Stomach smooth muscle (tissue), 2 donors: ENCODE measurements at regions not wholly inside any gene's neighbourhood (a gene's known extent, or its start where the extent isn't known, plus 50 kb on each side); places are given as distances from the start of the nearest gene placed in this dataset.

Experiments used
- H3K27ac ChIP-seq: one replicate; pipeline ENCODE4 v1.7.0; 2013; ENCODE audit warnings: mild to moderate bottlenecking, low read length, inconsistent platforms
- H3K27me3 ChIP-seq, 2 donors: one replicate each; pipeline ENCODE4 v1.7.0; 2013; ENCODE audit warnings: low read length in 2 of 2; ENCODE audit not compliant: insufficient read depth in 2 of 2, control insufficient read depth in 1 of 2
- H3K36me3 ChIP-seq, 2 donors: one replicate each; pipeline ENCODE4 v1.7.0; 2013; ENCODE audit warnings: low read length in 2 of 2; ENCODE audit not compliant: control insufficient read depth in 2 of 2, insufficient read depth in 2 of 2
- H3K4me1 ChIP-seq: one replicate; pipeline ENCODE4 v1.7.0; 2013; ENCODE audit warnings: low read length; ENCODE audit not compliant: control insufficient read depth, insufficient read depth
- H3K4me3 ChIP-seq, 2 donors: one replicate each; pipeline ENCODE4 v1.7.0; 2013; ENCODE audit warnings: low read length in 2 of 2
- H3K9ac ChIP-seq, 2 donors: one replicate each; pipeline ENCODE4 v1.7.0; 2013; ENCODE audit warnings: low read length in 2 of 2, mild to moderate bottlenecking in 1 of 2
- H3K9me3 ChIP-seq, 2 donors: one replicate each; pipeline ENCODE4 v1.7.0; 2013; ENCODE audit warnings: low read length in 2 of 2; ENCODE audit not compliant: control insufficient read depth in 2 of 2
- donor health status: healthy.
- donor health status: Pancreatic carcinoma.

GRCh38 chr4:8796096-8796495, 75.5 kb downstream of the HMX1 start:
- no peak overlapping the region for H3K9ac ChIP-seq

GRCh38 chr4:8795140-8795539, 76.5 kb downstream of the HMX1 start:
- peaks cover 2 to 3% of the 10 kb centered on the region in 2 donors for H3K27me3 ChIP-seq
- no peak overlapping the region for H3K9ac ChIP-seq
- no peak overlapping the region for H3K27ac ChIP-seq
- no peak overlapping the region for H3K4me3 ChIP-seq
- H3K4me1 ChIP-seq = no peaks in the 10 kb centered on the region
- H3K9me3 ChIP-seq = peaks cover 0 to 6% of the 10 kb centered on the region in 2 donors
- no peaks in the 10 kb centered on the region for H3K36me3 ChIP-seq

More at GRCh38 chr4:8796096-8796495, 75.5 kb downstream of the HMX1 start:
- Histone ChIP-seq H3K36me3 (no peaks in the 10 kb centered on the region), H3K4me1 (no peaks in the 10 kb centered on the region), H3K4me3 (no peak overlapping the region), H3K9me3 (peaks cover 0 to 6% of the 10 kb centered on the region in 2 donors), H3K27me3 (peaks cover 2 to 3% of the 10 kb centered on the region in 2 donors), H3K27ac (no peak overlapping the region)

GRCh38 chr4:8794491-8794890, 77.1 kb downstream of the HMX1 start:
- H3K27ac ChIP-seq = no peak overlapping the region
- H3K4me1 ChIP-seq = no peaks in the 10 kb centered on the region
- H3K4me3 ChIP-seq = no peak overlapping the region
- peaks cover 2 to 3% of the 10 kb centered on the region in 2 donors for H3K27me3 ChIP-seq
- H3K9ac ChIP-seq = no peak overlapping the region
- H3K9me3 ChIP-seq = peaks cover 0 to 6% of the 10 kb centered on the region in 2 donors
- no peaks in the 10 kb centered on the region for H3K36me3 ChIP-seq

- no peak overlapping the region for H3K27ac ChIP-seq
- no peaks in the 10 kb centered on the region for H3K4me1 ChIP-seq
- H3K9me3 ChIP-seq = peaks cover 0 to 6% of the 10 kb centered on the region in 2 donors
- H3K36me3 ChIP-seq = no peaks in the 10 kb centered on the region
- no peak overlapping the region for H3K4me3 ChIP-seq
- peaks cover 2 to 3% of the 10 kb centered on the region in 2 donors for H3K27me3 ChIP-seq
- no peak overlapping the region for H3K9ac ChIP-seq
Observed at GRCh38 chr4:8793571-8794160, 78.0 kb downstream of the HMX1 start.

GRCh38 chr4:8792491-8792890, 79.1 kb downstream of the HMX1 start:
- no peak overlapping the region for H3K9ac ChIP-seq
- H3K27me3 ChIP-seq = peaks cover 2 to 3% of the 10 kb centered on the region in 2 donors
- no peak overlapping the region for H3K4me3 ChIP-seq
- no peaks in the 10 kb centered on the region for H3K4me1 ChIP-seq
- H3K27ac ChIP-seq = no peak overlapping the region
- no peaks in the 10 kb centered on the region for H3K36me3 ChIP-seq
- H3K9me3 ChIP-seq = peaks cover 0 to 6% of the 10 kb centered on the region in 2 donors

- no peak overlapping the region for H3K27ac ChIP-seq
- H3K4me3 ChIP-seq = no peak overlapping the region
- H3K27me3 ChIP-seq = peaks cover 2 to 3% of the 10 kb centered on the region in 2 donors
- peaks cover 0 to 6% of the 10 kb centered on the region in 2 donors for H3K9me3 ChIP-seq
- no peaks in the 10 kb centered on the region for H3K36me3 ChIP-seq
- no peaks in the 10 kb centered on the region for H3K4me1 ChIP-seq
- no peak overlapping the region for H3K9ac ChIP-seq
Observed at GRCh38 chr4:8791609-8792008, 80.0 kb downstream of the HMX1 start.

- H3K4me3 ChIP-seq = no peak overlapping the region
- no peaks in the 10 kb centered on the region for H3K36me3 ChIP-seq
- H3K9me3 ChIP-seq = peaks cover 0 to 6% of the 10 kb centered on the region in 2 donors
- no peak overlapping the region for H3K27ac ChIP-seq
- no peaks in the 10 kb centered on the region for H3K4me1 ChIP-seq
- no peak overlapping the region for H3K9ac ChIP-seq
- peaks cover 0 to 2% of the 10 kb centered on the region in 2 donors for H3K27me3 ChIP-seq
Observed at GRCh38 chr4:8790749-8791148, 80.9 kb downstream of the HMX1 start.

GRCh38 chr4:8788174-8788573, 83.5 kb downstream of the HMX1 start:
- Histone ChIP-seq H3K27me3 (no peaks in the 10 kb centered on the region), H3K9ac (no peak overlapping the region), H3K4me3 (no peak overlapping the region), H3K4me1 (no peaks in the 10 kb centered on the region), H3K36me3 (no peaks in the 10 kb centered on the region), H3K9me3 (peaks cover 0 to 6% of the 10 kb centered on the region in 2 donors), H3K27ac (no peak overlapping the region)

- Histone ChIP-seq H3K4me3 (no peak overlapping the region), H3K4me1 (no peaks in the 10 kb centered on the region), H3K9me3 (no peaks in the 10 kb centered on the region), H3K27me3 (peaks cover 0 to 2% of the 10 kb centered on the region in 2 donors), H3K9ac (no peak overlapping the region), H3K36me3 (no peaks in the 10 kb centered on the region), H3K27ac (no peak overlapping the region)
Observed at GRCh38 chr4:8786166-8786565, 85.5 kb downstream of the HMX1 start.

GRCh38 chr4:8785656-8786142, 85.9 kb downstream of the HMX1 start:
- Histone ChIP-seq H3K9me3 (no peaks in the 10 kb centered on the region), H3K27ac (no peak overlapping the region), H3K36me3 (no peaks in the 10 kb centered on the region), H3K4me3 (no peak overlapping the region), H3K27me3 (peaks cover 0 to 2% of the 10 kb centered on the region in 2 donors), H3K9ac (no peak overlapping the region), H3K4me1 (no peaks in the 10 kb centered on the region)

- Histone ChIP-seq H3K27ac (no peak overlapping the region), H3K4me1 (no peaks in the 10 kb centered on the region), H3K9me3 (no peaks in the 10 kb centered on the region), H3K27me3 (peaks cover 0 to 5% of the 10 kb centered on the region in 2 donors), H3K9ac (no peak overlapping the region), H3K36me3 (no peaks in the 10 kb centered on the region), H3K4me3 (no peak overlapping the region)
Observed at GRCh38 chr4:8783736-8784135, 87.9 kb downstream of the HMX1 start.
